ENCODE measurements at regions not wholly inside any gene's neighbourhood (a gene's known extent, or its start where the extent isn't known, plus 50 kb on each side); places are given as distances from the start of the nearest gene placed in this dataset.

GRCh38 chr1:5324883-5325282, 667.3 kb downstream of the NPHP4 start:
- TF ChIP-seq CTCF (IDR thresholded peaks at IDR 0.05 in 2 of 3, conservative IDR thresholded peaks at IDR 0.05 in 1 of 3; ENCODE audit: borderline replicate concordance in 1 of 3, insufficient read depth in 1 of 3, low read depth in 2 of 3, low read length in 2 of 3) (no peak), CEBPB (IDR thresholded peaks at IDR 0.05; ENCODE audit: low read depth) (no peak), POLR2A (IDR thresholded peaks at IDR 0.05; ENCODE audit: borderline replicate concordance, extremely low read depth, insufficient read depth, insufficient read length) (no peak), EZH2 (IDR thresholded peaks at IDR 0.05) (no peak), ATF3 (IDR thresholded peaks at IDR 0.05) (no peak), EGR1 (IDR thresholded peaks at IDR 0.05; ENCODE audit: low read depth) (no peak), JUND (IDR thresholded peaks at IDR 0.05) (no peak), POLR2AphosphoS5 (IDR thresholded peaks at IDR 0.05; ENCODE audit: low read depth, low read length) (no peak), EZH2phosphoT487 (IDR thresholded peaks at IDR 0.05; ENCODE audit: borderline replicate concordance) (no peak), SP1 (IDR thresholded peaks at IDR 0.05; ENCODE audit: low read depth) (no peak), YY1 (IDR thresholded peaks at IDR 0.05; ENCODE audit: extremely low read depth, insufficient replicate concordance, low read depth, low read length) (no peak)

All from HCT116 (cell line).